ENCODE measurements at regions not wholly inside any gene's neighbourhood (a gene's known extent, or its start where the extent isn't known, plus 50 kb on each side); places are given as distances from the start of the nearest gene placed in this dataset.

DNA sequence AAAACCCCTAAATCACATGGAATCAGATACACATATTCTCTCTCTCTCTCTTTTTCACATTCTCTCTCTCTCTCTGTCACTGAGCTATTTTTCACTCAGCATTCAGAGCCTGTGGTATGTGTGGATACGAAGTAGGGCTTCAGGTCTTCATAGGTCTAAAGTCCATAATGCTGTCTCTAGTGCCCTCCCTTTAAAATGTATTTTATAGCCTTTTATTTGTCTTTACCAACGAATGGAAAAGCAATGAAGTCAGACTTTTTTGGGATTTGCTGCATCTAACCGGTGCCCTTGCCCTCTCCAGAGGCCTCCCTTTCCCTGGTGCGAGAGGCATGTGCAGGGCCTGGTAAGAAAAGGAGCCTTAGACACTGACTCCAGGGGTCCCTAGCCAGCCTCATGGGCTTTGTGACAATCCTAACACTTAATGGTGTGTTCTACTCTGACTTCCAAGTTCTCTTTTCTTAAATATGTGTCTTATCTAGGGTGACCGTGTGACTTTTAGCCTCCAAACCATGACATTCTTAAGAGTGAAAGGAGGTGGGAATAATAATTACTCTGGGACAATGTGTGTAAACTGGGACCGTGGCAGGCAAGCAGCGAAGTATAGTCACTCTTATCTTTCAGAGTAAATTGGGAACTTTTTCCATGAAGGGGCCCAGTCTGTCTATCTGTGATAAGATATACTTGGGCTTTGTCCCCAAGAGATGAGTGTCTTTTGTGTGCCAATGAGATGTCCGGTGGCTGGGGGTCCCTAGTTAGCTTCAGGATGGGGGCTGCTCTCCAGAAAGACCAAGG, 101.1 kb downstream of the B3GNT2 start:
- no peak for DNase-seq

DNA sequence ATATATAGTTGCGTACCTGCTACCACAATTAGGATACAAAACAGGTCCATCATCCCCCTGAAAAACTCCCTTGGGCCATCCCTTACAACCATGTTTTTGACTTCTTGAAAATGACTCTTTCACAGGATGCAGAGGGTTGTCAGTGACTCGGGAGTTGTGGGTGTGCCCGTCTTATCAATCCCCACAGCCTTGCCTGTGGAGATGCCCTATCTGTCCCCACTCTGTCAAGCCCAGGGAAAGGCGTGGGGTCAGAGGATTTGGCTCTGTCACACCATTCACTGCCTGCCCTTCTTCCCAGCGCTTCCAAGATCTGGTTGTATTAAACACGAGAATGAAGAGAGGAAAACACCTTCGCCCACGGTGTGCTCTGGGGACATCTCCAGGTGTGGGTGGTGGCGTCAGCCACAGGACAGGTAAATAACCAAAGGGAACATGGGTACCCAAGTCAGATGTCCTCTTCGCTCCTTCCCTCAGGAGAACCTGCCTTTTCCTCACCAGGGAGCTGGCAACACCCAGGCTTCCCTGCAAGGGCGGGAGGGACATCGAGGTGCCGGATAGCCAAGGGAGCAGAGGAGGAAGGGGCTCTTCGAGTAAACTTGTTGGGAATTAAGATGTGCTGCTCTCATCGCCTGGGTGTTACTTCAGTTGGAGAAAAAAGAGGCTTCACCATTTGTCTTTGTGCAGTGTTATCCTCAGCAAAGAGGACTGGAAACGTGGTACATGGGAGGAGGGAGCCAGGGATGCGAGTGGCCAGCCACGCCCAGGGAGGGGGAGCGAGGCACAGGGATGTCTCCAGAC, 100.3 kb downstream of the B3GNT2 start:
- no peak for DNase-seq

DNA sequence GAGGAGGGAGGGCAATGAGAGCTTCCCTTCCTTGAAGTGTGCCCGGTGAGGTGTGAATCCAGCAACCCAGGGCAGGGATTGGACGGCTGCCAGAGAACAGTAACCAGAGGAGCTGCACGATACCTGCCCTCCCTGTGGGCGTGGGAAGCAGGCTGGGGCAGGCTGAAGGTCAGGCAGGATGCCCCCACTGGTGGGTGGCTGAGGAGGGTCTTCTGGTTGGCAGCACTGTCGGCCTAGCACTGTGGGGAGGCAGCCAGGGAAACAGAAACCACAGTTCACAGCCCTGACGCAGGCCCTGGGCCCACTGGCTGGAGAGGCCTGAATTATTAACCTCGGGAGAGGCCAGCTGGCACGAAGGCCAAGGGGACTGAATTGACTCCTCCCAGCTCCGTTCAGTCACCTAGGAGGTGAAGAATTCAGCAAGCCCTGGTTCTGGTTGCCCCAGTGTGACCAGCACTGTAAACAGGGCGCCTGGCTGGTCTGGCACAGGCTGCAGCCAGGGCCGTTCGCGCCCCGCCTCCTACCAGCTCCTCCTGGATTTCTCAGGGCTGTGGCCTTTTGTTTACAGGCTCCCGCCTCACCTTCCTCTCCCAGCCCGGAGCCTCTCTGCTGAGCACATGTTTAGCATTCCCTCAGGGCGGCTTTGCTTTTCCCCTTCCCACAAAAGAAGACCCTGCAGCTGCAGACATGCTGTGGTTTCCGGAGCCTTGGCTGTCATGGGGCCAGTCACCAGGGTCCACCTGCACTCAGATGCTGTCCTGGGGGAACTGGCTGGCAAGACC, 97.8 kb downstream of the B3GNT2 start:
- DNase-seq, result peak; percentile 20

DNA sequence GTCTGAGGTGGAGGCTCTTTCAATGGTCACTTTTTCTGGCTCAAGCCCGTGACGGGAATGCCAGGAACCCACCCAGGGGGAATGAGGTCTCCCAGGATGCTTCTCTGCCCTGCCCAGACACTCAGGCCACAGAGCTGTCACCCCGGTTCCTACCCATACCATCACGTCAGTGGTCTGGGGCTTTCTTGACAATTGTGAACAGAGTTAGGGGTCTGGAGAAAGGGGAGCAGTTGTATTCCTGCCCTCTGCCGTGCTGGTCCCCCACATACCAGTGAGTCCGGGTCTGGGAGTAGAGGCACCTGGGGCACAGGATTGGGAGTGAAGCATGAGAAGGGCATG, 97.2 kb downstream of the B3GNT2 start:
- no peak for DNase-seq

DNA sequence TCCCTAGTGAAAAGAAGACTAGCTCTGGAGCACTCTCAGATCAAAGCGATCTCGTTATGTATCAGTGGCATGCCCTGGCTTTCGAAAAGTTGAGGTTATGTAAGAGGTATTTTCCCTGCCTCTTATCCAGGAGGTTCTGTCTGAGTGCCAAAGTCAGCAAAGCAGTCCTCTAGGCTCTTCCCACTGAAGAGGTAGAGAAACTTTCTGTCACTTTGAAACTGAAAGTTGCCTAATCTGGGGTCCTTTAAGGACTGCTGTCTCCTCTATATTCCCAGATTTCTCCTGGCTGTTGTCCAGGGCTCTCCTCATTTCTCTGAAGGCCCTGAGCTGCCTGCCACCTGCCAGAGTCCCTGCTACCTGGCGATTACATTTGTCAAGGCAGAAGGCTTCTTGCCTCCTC, 96.3 kb downstream of the B3GNT2 start:
- DNase-seq, result no peak

DNA sequence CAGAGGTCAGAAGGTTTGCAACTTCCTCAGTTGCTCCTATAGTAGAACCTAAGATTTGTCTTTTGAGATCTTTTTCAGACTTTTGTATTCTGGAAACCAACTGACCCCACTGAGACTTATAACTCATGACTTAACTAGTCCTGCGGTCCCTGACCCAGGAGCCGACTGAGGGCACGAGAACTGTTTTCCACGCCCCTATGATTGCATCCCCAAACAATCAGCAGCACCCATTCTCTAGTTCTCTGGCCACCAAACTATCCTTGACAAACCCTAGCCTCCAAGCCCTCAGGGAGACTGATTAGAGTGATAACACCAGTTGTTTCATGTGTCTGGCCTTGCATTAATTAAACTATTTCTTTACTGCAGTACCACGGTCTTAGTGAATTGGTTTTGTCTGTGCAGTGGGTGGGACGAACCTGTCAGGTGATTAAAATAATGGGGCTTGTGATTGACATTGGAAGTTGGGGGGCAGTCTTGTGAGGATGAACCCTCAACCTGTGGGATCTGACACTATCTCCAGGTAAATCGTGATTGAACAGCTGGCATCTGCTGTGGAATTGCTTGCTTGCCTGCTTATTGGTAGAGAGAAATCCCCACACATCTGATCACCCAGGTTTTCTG, 95.7 kb downstream of the B3GNT2 start:
- DNase-seq, result no peak

DNA sequence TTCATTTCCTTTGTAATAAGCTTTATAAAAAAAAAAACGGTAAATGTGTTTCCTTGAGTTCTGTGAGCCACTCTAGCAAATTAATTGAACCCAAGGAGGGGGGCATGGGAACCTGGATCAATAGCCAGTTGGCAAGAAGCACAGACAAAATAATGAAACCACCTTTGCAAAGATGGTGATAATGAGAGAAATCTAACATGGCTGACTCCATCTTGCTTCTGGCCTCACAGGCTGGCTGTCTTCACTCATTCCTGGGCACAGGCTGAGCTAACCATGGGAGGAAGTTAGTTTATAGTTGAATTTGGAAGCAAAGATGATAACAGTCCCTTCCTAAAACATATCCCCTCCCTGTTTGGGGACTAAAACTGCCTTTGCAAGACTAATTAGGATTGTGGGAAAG, 95.1 kb downstream of the B3GNT2 start:
- no peak for DNase-seq

DNA sequence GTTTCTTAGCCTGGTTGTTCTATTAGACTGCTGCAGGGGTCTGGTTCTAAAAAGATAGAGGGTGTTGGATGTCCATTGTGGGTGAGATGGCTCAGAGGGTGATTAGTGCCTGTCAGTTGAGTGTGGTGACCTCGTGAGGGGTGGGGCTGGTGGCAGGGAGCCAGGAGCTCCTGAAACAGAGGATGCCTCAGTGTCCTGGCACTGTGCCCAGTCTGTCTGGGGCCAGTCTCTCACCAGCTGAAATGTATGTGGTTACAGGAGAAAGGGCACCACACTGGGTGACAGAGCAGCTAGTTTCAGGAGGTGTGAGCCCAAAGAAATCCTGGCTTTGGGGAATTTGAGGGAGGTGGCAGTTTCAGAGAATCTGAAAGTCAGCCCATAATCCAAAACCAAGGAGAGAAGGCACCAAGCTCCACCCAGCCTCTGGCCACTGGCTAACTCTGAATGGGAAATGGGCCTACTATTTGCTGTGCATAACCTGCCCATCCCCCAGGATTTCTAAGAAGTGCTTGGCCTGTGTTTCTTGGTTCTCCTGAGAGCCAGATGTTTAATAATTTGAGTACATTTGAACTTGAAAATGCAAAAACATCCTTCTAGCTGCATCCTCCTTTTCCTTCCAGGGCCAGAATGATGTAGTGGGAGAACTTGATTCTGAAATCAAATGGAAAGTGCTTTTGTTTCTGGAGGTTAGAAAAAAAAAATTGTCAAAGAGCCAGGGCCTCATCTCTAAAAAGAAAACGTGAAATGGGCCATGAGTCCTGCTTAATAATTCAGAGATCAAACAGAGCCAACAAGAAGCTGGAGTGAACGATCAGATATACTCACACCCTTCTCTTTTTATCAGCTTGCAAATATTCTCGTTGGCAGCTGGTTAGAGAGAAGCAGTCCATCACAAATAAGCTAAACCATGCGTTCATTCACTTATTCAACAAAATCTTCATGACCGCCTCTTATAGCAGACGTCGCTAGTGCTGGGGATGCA, 92.3 kb downstream of the B3GNT2 start:
- DNase-seq, result no peak

DNA sequence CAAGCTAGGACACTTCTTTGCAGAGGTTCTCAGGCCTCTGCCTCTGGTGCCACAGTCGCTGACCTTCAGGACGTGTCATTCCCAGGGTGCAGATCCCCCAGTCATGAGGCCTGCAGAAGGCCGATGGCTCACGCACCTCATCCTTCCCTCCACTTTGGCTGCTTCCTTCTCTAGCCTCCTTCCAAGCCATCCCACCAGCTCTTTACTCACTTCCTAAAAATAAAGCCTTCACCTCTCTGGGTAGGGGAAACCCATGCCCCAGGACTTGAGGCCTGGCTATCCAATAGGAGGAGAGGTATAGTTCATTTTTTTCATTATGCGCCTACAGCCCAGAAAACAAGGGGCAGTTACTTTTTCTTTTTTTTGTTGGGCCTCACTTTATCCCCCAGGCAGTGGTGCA, 91.4 kb downstream of the B3GNT2 start:
- DNase-seq, result no peak

DNA sequence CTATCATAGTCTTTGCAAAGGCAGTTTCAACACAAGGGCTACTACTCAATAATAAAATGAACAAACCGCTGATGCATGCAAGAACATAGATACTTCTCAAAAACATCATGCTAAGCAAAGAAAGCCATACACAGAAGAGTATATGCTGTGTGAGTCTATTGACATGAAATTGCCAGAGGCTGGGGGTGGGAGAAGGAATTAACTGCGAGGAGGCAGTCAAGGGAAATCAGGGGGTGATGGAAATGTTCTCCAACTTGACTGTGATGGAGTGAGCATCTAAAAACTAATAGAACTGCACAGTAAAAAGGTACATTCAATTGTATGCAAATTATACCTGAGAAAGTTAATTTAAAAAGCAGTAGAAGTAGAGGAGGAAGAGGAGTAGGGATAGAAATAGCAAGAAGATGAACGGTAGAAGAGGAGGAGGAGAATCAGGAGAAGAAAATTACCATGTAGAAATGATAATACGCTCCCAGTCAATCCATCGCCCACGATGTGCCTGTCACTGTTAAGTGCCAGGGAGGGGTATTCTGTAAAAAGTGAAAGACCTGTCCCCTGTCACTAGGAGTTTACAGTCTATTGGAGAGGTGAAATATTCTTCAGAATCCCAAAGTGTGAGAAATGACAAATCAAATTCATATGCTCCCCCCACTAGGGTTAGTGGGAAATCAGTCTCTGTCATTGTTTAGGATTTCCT, 90.3 kb downstream of the B3GNT2 start:
- DNase-seq, result no peak

DNA sequence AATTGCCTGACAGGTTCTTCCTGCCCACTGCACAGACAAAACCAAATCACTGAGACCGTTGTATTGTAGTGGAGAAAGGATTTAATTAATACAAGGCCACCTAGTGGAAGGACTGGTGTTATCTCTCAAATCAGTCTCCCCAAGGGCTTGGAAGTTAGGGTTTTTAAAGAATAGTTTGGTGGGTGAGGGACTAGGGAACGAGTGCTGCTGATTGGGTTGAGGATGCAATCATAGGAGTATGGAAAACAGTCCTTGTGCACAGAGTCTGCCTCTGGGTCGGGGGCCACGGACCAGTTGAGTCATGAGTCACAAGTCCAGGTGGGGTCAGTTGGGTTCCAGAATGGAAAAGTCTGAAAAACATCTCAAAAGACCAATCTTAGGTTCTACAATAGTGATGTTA, 89.1 kb downstream of the B3GNT2 start:
- no peak for DNase-seq

DNA sequence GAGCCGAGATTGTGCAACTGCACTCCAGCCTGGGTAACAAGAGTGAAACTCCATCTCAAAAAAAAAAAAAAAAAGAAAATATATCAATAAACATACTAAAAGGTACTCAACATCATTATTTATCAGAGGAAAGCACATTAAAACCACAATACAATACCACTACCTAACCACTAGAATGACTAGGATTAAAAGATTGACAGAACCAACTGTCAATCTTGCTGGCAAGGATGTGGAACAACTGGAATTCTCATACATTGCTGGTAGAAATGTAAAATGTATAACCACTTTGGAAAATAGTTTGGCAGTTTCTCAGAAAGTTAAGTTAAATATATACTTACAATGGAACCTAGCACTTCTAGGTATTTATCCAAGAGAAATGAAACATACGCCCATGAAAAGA, 88.6 kb downstream of the B3GNT2 start:
- DNase-seq, result no peak

DNA sequence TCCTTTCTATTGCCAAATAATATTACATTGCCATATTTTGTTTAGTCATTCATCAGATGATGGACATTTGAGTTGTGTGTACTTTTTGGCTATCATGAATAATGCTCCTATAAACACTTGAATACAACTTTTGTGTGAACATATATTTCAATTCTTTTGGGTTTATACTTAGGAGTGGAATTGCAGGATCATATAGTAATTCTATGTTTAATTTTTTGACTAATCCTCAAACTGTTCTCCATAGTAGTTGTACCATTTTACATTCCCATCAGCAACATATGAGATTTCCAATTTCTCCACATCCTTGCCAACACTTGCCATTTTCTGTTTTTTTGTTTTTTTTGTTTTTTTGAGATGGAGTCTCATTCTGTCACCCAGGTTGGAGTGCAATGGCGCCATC, 87.2 kb downstream of the B3GNT2 start:
- no peak for DNase-seq

DNA sequence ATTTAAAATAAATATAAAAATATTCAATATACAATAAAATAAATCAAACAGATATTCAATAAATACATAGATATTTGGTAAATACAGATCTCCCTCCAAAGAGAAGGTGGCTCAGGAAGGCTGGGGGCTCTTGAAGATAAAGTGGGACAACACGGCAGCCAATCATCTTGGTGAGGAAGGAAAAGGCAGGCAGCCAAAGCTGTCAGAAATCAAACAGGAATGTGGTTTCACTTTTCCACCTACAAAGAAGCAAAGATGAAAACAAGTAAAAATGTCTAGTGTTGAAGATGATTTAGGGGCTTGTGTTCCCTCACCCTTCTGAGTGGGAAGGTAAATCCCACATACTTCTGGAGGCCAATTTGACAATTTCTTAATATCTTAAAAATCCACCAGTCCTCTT, 85.7 kb downstream of the B3GNT2 start:
- DNase-seq, result no peak

DNA sequence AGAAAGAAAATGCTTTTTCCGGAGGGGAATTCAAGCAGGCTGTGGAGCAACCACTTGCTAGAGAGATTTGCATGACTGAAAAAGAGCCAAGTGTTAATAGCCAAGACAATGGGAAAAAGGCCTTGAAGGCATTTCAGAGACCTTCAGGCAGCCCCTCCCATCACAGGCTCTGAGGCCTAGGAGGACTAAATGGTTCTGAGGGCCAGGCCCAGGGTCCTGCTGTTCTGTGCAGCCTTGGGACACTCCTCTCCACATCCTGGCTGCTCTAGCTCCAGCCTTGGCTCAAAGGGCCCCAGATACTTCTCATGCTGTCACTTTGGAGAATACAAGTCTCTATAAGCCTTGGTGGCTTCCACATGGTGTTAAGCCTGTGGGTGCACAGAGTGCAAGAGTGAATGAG, 81.8 kb downstream of the B3GNT2 start:
- DNase-seq, result no peak

Measured in NCI-H526 treated with DMSO at 0.1 percent for 48 hours (cell line).